ENCODE measurements at regions not wholly inside any gene's neighbourhood (a gene's known extent, or its start where the extent isn't known, plus 50 kb on each side); places are given as distances from the start of the nearest gene placed in this dataset.

DNA sequence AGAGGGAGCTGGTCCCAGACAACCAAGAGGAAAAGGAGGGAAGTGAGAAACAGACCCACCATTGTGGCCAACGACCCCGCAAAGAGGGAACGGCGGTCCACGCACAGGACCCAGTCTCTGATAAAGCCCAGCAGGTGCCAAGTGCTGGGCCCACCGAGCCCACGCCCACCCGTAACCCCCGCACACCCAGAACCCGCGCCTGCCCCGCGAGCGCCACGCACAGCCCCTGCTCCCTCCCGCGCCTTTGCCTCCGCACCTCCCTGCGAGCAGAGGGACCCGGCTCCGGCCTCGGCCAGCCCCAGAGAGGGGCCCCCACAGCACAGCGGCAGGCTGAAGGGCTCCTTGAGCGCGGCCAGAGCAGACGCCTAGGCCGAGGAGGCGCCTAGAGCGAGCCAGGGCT, 1192.2 kb downstream of the PCDH17 start:
- no peak for TF ChIP-seq EZH2 (IDR thresholded peaks at IDR 0.05; ENCODE audit: borderline replicate concordance, low read depth, low read length, poor library complexity, severe bottlenecking)
- TF ChIP-seq, protein P1, sequence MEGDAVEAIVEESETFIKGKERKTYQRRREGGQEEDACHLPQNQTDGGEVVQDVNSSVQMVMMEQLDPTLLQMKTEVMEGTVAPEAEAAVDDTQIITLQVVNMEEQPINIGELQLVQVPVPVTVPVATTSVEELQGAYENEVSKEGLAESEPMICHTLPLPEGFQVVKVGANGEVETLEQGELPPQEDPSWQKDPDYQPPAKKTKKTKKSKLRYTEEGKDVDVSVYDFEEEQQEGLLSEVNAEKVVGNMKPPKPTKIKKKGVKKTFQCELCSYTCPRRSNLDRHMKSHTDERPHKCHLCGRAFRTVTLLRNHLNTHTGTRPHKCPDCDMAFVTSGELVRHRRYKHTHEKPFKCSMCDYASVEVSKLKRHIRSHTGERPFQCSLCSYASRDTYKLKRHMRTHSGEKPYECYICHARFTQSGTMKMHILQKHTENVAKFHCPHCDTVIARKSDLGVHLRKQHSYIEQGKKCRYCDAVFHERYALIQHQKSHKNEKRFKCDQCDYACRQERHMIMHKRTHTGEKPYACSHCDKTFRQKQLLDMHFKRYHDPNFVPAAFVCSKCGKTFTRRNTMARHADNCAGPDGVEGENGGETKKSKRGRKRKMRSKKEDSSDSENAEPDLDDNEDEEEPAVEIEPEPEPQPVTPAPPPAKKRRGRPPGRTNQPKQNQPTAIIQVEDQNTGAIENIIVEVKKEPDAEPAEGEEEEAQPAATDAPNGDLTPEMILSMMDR (conservative IDR thresholded peaks at IDR 0.05; ENCODE audit: low read depth, low read length): no peak

All from A673 (cell line).